ENCODE measurements at regions not wholly inside any gene's neighbourhood (a gene's known extent, or its start where the extent isn't known, plus 50 kb on each side); places are given as distances from the start of the nearest gene placed in this dataset.

DNA sequence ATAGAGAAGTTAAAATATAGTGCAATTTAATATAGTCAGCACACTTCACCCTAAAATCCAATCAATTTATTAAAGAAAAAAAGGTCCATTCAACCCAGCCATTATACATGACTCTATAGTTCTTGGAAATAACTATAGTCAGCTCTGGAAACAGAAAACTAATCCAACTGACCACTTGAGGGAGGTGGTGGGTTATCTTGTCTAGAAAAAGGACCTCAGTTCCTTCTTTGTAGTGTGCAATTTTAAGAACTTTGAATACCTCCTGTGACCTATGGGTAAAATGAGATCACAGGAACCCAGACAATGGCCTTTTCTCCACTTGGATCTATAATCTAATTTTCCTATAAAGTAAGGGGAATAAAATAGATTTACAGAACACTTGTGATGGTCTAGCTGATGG lies 163.6 kb upstream of the CENPW start:
- H3K4me1 ChIP-seq, result no peaks in the 10 kb centered on the region
- intact Hi-C loops (cut with DNase I; ENCODE audit: low total_unique reads), result no loop called here
- no peaks in the 10 kb centered on the region for H3K27me3 ChIP-seq
- TF ChIP-seq, protein P1, sequence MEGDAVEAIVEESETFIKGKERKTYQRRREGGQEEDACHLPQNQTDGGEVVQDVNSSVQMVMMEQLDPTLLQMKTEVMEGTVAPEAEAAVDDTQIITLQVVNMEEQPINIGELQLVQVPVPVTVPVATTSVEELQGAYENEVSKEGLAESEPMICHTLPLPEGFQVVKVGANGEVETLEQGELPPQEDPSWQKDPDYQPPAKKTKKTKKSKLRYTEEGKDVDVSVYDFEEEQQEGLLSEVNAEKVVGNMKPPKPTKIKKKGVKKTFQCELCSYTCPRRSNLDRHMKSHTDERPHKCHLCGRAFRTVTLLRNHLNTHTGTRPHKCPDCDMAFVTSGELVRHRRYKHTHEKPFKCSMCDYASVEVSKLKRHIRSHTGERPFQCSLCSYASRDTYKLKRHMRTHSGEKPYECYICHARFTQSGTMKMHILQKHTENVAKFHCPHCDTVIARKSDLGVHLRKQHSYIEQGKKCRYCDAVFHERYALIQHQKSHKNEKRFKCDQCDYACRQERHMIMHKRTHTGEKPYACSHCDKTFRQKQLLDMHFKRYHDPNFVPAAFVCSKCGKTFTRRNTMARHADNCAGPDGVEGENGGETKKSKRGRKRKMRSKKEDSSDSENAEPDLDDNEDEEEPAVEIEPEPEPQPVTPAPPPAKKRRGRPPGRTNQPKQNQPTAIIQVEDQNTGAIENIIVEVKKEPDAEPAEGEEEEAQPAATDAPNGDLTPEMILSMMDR (IDR thresholded peaks at IDR 0.05), result no peak
- no peaks in the 10 kb centered on the region for H3K9me3 ChIP-seq
- no peak overlapping the region for H3K4me3 ChIP-seq
- no peak overlapping the region for H3K27ac ChIP-seq
- H3K36me3 ChIP-seq, result no peaks in the 10 kb centered on the region
- no peak for DNase-seq

DNA sequence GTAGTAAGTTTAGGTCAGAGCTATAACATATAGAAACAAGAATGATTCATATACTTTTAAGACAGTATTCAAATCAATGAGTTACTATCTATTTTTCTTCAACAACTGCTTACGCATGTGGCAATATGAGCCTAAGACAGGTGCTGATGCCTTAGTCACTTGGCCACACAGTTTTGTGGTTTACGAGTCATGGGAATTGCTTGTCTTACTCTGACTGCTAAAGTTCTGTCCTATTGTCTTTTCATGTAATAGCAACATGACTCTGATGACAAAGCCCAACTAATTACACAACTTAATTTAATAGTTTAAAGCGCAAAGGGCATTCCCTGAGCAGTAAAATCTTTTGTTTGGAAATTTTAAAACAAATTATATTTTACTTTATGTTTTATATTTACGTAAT lies 159.3 kb upstream of the CENPW start:
- intact Hi-C loops (cut with DNase I; ENCODE audit: low total_unique reads), result no loop called here
- H3K9me3 ChIP-seq, result no peaks in the 10 kb centered on the region
- no peaks in the 10 kb centered on the region for H3K27me3 ChIP-seq
- H3K36me3 ChIP-seq, result no peaks in the 10 kb centered on the region
- no peak overlapping the region for H3K27ac ChIP-seq
- TF ChIP-seq, protein P1 (IDR thresholded peaks at IDR 0.05), result no peak
- H3K4me1 ChIP-seq, result no peaks in the 10 kb centered on the region
- H3K4me3 ChIP-seq, result no peak overlapping the region
- no peak for DNase-seq

DNA sequence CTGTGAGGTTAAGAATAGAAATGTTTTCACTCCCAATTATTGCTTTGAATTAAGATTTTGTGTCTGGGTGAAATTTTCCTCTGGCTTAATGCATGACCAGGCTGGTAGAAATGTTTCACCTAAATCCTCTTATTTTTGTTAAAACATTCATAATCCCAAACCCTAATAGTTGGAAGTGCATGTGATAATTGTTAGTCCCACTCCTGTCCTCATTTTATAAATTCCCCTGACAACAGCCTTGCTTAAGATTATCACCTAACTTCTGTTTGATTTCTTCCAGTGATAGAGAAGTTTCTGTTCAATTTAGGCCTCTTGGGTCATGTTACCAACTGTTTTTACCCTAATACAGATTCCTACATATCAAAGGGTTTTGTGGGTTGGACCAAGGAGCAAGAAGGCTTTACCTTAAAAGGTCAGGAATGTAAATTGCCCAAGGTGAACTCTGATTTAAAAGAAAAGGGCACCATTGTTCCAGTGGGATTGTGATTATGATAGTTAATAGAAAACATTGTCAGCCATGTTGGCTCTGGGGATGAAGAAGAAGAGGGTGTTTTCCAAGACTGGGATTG lies 158.7 kb upstream of the CENPW start:
- no peaks in the 10 kb centered on the region for H3K27me3 ChIP-seq
- H3K36me3 ChIP-seq, result no peaks in the 10 kb centered on the region
- intact Hi-C loops (cut with DNase I; ENCODE audit: low total_unique reads), result no loop called here
- H3K4me1 ChIP-seq, result no peaks in the 10 kb centered on the region
- no peak overlapping the region for H3K27ac ChIP-seq
- H3K9me3 ChIP-seq, result no peaks in the 10 kb centered on the region
- DNase-seq, result no peak
- TF ChIP-seq, protein P1 (IDR thresholded peaks at IDR 0.05), result no peak
- no peak overlapping the region for H3K4me3 ChIP-seq

DNA sequence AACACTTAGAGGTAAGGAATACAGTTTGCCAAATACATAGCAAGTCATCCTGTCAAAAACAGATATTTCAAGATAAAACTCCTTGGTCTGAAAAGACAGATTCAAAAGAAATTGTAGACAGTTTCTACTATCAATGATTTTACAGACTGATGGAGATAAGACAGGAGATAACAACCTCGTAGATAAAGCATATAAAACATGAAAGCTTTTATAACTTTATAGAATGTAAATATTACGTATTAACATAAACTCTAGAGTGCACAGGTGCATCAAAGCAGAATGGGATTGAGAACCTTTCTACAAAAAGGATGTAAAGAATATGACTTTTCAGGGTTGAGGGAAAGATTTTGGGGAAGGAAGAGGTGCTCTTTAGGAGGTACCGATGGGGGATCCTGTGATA lies 158.0 kb upstream of the CENPW start:
- DNase-seq, result no peak
- H3K9me3 ChIP-seq, result no peaks in the 10 kb centered on the region
- no peaks in the 10 kb centered on the region for H3K4me1 ChIP-seq
- no peaks in the 10 kb centered on the region for H3K36me3 ChIP-seq
- H3K27me3 ChIP-seq, result no peaks in the 10 kb centered on the region
- H3K4me3 ChIP-seq, result no peak overlapping the region
- no peak overlapping the region for H3K27ac ChIP-seq
- intact Hi-C loops (cut with DNase I; ENCODE audit: low total_unique reads), result no loop called here
- TF ChIP-seq, protein P1 (IDR thresholded peaks at IDR 0.05), result no peak

DNA sequence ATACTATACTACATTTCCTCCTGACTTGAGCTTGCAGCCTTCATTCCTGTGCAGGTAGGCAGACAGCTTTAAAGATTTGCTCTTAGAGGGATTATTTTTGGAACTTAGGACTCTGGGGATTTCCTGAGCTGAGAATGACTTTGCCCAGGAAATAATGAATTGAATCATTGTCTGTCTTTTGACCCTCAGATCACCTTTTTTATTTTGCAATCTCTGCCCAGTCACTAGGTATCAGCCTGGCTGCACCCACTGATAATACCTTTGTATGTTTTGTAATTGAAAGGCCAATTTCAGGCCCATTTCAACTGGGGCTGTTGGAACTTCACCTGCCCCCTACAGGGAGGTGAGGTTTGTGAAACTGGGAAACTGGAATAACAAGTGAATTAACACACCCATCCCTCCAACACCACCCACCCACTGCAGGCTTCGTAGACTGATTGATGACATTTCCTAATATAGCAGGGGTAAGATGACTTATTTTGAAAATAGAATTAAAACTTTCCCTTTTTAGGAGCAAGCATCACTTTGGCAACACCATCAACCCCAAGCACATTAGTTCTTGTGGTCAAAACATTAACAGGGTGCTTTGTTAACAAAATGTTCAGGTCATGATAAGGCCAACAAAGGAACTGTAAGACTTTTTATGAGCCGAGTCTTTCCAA lies 157.1 kb upstream of the CENPW start:
- Histone ChIP-seq H3K4me1 (no peaks in the 10 kb centered on the region), H3K4me3 (no peak overlapping the region), H3K27ac (no peak overlapping the region), H3K9me3 (no peaks in the 10 kb centered on the region), H3K36me3 (no peaks in the 10 kb centered on the region), H3K27me3 (no peaks in the 10 kb centered on the region)
- no peak for DNase-seq
- TF ChIP-seq, protein P1 (IDR thresholded peaks at IDR 0.05), result no peak
- intact Hi-C loops (cut with DNase I; ENCODE audit: low total_unique reads), result no loop called here
